Gastroesophageal sphincter (tissue), 3 donors: ENCODE measurements at regions not wholly inside any gene's neighbourhood (a gene's known extent, or its start where the extent isn't known, plus 50 kb on each side); places are given as distances from the start of the nearest gene placed in this dataset.

Experiments
- EP300 ChIP-seq: sonication (generic); formaldehyde crosslinking; IDR thresholded peaks from one replicate; pipeline ENCODE4 v1.6.1; 2017; ENCODE audit warnings: antibody characterized with exemption, mild to moderate bottlenecking
- POLR2AphosphoS5 ChIP-seq: sonication (generic); formaldehyde crosslinking; IDR thresholded peaks from one replicate; pipeline ENCODE4 v1.6.1; 2017; ENCODE audit warnings: antibody characterized with exemption
- TF ChIP-seq, protein P1 (sequence below), 4 experiments: fragments of 200-600 bp in 2 of 4; fragments of 450-650 bp in 2 of 4; sonication (generic) in 1 of 4; IDR thresholded peaks; one replicate each; pipeline ENCODE4 v1.5.1; 2017 to 2019; ENCODE audit warnings: antibody characterized with exemption in 4 of 4, mild to moderate bottlenecking in 2 of 4, moderate library complexity in 2 of 4

DNA sequence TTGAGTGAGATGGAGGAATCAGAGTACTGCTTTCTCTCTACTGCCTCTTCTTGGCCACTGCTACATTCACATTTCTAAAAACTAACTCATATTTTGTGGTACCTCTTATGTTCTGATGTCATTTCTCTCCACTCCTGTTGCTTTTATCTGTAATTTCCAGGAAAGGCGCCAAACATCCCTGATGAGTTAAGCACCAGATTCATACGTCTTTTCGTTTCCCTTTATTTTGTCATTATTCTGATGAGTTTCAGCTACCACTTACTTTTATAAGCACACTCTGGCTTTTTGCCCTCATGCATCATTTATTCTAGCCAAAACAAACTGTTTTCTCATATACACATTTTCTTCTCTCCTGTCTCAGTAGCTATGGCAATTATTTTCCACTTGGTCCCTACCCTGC lies 680.0 kb downstream of the RNF144B start:
- TF ChIP-seq, protein P1, sequence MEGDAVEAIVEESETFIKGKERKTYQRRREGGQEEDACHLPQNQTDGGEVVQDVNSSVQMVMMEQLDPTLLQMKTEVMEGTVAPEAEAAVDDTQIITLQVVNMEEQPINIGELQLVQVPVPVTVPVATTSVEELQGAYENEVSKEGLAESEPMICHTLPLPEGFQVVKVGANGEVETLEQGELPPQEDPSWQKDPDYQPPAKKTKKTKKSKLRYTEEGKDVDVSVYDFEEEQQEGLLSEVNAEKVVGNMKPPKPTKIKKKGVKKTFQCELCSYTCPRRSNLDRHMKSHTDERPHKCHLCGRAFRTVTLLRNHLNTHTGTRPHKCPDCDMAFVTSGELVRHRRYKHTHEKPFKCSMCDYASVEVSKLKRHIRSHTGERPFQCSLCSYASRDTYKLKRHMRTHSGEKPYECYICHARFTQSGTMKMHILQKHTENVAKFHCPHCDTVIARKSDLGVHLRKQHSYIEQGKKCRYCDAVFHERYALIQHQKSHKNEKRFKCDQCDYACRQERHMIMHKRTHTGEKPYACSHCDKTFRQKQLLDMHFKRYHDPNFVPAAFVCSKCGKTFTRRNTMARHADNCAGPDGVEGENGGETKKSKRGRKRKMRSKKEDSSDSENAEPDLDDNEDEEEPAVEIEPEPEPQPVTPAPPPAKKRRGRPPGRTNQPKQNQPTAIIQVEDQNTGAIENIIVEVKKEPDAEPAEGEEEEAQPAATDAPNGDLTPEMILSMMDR (IDR thresholded peaks at IDR 0.05): peak in 1 of 4 experiments; percentile 5
- TF ChIP-seq POLR2AphosphoS5: peak; percentile 68
- no peak for TF ChIP-seq EP300
